HG03064 (cell line): ENCODE measurements at regions not wholly inside any gene's neighbourhood (a gene's known extent, or its start where the extent isn't known, plus 50 kb on each side); places are given as distances from the start of the nearest gene placed in this dataset.
"Not testable (repeated sequence)": the region's sequence is repeated elsewhere in the genome, so short reads cannot be mapped to it uniquely, and the experiment has no call there.

ENCODE experiments used
- ATAC-seq: cut with Tn5 transposase; IDR thresholded peaks from one replicate; pipeline ENCODE4 v1.9.1; 2021; ENCODE audit warnings: low read depth; ENCODE audit not compliant: unreplicated experiment

GRCh38 chr7:4319280-4319679, 362.8 kb upstream of the FOXK1 start:
- no peak for ATAC-seq

GRCh38 chr7:4325732-4326131, 356.4 kb upstream of the FOXK1 start:
- no peak for ATAC-seq

- no peak for ATAC-seq
These were observed 350.4 kb upstream of the FOXK1 start for GRCh38 chr7:4331711-4332110.

DNA sequence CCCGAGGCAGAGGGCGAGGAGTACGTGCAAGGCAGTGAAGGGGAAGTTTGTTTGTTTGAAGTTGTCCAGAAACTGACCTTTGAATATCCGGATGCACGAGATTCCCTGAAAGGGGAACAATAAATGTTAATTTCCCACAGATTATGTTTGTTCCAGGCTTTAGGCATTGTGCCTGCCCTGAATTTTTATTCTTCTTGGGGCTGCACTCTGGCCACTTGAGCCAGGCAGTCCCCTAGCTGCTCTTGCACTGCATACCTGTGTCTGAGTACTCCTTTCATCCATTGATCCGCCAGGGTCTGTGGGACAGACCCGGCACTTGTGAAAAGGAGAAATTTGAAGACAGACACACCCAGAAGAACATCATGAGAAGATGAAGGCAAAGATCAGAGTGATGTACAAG, 343.5 kb upstream of the FOXK1 start:
- no peak for ATAC-seq

GRCh38 chr7:4343272-4344247, 338.5 kb upstream of the FOXK1 start:
- ATAC-seq, result no peak

GRCh38 chr7:4345004-4345403, 337.1 kb upstream of the FOXK1 start:
- no peak for ATAC-seq

DNA sequence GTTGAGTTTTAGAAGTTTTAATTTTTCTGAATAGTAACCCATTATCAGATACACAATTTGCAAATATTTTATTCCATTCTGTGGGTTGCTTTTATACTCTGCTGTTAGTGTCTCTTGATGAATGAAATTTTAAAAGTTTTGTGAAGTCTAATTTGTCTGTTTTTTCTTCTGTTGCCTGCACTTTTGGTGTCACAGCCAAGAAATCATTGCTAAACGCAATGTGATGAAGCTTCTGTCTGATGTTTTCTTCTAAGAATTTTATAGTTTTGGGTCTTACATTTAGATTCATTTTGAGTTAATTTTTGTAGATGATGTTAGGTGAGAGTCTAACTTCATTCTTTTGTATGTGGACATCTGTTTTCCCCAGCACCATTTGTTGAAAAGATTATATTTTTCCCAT, 330.0 kb upstream of the FOXK1 start:
- ATAC-seq, result no peak

- no peak for ATAC-seq
These were observed 320.3 kb upstream of the FOXK1 start for GRCh38 chr7:4361774-4362173.

- ATAC-seq, result no peak
These were observed 298.5 kb upstream of the FOXK1 start for GRCh38 chr7:4383584-4383983.

DNA sequence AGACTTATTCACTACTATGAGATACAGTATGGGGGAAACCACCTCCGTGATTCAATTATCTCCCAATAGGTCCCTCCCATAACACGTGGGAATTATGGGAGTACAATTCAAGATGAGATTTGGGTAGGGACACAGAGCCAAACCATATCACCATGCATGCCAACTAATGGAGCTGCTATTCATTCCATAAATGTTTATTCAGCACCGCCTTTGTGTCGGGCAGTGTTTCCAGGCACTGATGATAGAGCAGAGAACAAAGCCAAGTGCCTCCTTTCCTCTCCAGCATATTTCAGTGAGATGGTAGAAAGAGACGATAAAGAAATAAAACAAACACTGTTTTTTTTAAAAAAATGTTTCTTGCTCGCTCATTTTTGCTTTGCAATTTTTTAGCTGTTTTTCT, 295.9 kb upstream of the FOXK1 start:
- no peak for ATAC-seq

DNA sequence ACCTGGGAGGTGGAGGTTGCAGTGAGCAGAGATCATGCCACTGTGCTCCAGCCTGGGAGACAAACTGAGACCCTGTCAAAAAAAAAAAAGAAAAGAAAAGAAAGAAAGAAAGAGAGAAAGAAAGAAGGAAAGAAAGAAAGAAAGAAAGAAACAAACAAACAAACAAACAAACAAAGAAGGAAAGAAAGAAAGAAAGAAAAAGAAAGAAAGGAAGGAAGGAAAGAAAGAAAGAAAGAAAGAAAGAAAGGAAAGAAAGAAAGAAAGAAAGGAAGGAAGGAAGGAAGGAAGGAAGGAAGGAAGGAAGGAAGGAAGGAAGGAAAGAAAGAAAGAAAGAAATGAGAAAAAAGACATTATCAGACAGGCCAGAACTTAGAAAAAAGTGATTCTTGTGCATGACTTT, 291.0 kb upstream of the FOXK1 start:
- not testable (repeated sequence) for ATAC-seq

- ATAC-seq, result no peak
These were observed 287.4 kb upstream of the FOXK1 start for GRCh38 chr7:4394736-4395135.

GRCh38 chr7:4399121-4399520, 283.0 kb upstream of the FOXK1 start:
- ATAC-seq, result no peak

DNA sequence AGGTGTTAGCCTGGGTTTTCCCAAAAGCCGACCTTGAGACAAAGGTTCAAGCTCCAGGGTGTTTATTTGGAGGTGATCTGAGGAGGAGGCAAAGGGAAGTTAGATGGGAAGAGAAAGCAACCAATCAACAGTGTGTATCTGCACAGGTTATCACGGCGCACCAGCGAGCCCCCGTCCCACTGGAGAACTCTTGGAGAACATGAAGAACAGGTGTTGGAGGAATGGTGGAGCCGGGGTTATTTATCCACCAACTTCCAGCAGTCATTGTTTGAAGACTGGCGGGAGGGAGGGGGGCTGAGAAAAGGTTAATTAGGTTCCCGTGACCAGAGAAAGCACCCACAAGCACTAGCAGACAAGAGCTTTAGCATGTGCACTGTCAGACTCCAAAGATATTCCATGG, 282.5 kb upstream of the FOXK1 start:
- no peak for ATAC-seq

- no peak for ATAC-seq
These were observed 275.6 kb upstream of the FOXK1 start for GRCh38 chr7:4406288-4407058.

DNA sequence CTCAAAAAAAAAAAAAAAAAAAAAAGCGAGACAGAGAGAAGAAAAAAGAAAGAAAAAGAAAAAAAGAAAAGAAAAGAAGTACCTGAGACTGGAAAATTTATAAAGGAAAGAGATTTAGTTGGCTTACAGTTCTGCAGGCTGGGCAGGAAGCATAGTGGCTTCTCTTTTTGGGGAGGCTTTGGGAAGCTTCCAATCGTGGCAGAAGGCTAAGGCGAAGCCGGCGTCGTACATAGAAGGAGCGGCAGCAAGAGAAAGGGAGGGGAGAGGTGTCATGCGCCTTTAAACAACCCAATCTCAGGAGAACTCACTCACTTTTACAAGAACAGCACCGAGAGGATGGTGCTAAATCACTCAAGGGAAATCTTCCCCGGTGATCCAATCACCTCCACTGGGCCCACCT, 272.1 kb upstream of the FOXK1 start:
- no peak for ATAC-seq

DNA sequence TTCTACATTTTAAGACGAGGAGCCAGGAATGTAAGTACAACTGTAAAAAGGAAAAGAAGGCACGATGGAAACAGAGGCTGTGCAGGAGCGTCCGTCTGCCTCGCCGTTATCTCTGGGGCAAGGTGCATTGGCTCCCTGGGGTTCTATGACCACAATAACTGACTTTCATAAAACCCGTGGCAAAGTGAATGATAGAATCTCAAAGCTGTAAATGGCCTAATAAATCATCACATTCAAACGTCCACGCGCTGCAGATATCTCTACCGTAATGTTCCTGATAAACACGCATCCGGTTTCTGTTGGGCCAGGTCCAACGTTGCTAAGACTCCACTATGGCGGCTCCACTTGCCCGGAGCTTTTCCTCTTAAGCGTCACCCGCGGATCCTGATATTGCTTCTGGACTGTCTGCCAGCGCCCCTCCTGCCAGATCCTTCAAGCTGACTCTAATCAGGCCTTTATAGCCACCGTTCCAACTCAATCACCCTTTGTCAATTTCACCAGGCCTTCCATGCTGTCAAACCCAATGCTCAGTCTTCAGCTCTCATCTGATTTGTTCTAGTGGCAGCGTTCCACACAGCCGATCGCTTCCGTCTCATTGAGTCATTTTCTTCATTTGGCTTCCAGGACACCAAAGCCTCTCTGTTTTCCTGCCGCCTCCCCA, 265.6 kb upstream of the FOXK1 start:
- ATAC-seq, result no peak

GRCh38 chr7:4428526-4428925, 253.6 kb upstream of the FOXK1 start:
- ATAC-seq, result no peak

DNA sequence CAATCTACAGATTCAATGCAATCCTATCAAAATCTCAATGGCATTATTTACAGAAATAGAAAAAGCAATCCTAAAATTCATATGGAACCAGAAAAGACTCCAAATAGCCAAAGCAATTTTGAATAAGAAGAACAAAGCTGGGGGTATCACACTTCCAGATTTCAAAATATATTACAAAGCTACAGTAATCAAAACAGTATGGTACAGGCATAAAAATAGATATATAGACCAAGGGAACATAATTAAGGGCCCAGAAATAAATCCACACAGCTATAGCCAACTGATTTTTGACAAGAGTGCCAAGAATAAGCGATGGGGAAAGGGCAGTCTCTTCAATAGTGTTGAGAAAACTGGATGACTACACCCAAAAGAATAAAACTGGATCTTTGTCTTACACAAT, 251.9 kb upstream of the FOXK1 start:
- no peak for ATAC-seq

DNA sequence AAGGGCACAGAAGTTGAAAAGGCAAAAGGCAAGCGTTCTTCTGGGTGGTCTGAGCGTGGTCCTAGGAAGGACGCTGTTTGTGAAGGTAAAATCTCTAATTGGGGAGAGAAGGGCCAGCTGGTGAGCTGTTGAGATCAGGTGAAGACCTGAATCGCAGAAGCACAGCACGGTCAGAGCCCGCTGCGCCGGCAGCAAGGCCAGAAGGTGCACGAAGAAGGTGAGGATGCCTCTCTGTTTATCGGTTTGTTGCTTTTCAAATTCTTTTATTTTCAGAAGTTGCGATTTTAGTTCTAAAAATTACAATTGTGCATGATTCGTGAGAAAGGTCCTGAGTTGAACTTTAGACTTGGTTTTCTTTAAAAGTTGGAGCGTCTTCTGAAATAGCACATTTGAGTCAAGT, 247.8 kb upstream of the FOXK1 start:
- no peak for ATAC-seq

DNA sequence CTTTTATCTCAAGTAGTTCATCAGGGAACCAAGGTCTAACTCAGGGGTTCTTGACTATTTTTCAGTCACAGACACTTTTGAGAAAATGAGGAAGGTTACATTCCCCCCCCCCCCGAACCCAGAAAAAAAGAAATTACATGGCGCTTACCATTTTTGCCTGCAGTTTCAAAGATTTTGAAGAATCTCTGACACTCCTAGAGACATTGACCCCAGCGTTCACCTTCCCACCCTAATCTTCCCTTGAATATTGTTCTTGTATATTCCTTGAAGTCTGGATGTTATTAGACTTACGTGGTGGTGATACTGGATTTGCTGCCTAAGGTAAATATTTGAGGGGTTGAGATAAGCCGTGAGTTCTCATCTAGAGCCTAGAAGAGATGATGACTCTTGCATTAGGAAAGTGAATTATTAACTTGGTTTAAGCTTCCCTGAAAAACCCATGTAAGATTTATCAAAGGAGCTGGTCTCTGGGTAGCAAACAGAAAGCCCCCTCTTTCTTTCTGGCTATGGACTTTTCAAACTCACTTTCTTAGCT, 245.7 kb upstream of the FOXK1 start:
- no peak for ATAC-seq
